ENCODE measurements at regions not wholly inside any gene's neighbourhood (a gene's known extent, or its start where the extent isn't known, plus 50 kb on each side); places are given as distances from the start of the nearest gene placed in this dataset.

GRCh38 chr4:124321364-124321763, 391.2 kb downstream of the ANKRD50 start:
- no peak for DNase-seq (ENCODE audit: low read depth)

- peak; percentile 9 for DNase-seq (ENCODE audit: low read depth)
Measured at GRCh38 chr4:124322234-124323065, 390.1 kb downstream of the ANKRD50 start.

GRCh38 chr4:124325690-124326089, 386.8 kb downstream of the ANKRD50 start:
- no peak for DNase-seq (ENCODE audit: low read depth)

GRCh38 chr4:124329134-124329533, 383.4 kb downstream of the ANKRD50 start:
- DNase-seq (ENCODE audit: low read depth), result no peak

GRCh38 chr4:124330045-124330444, 382.5 kb downstream of the ANKRD50 start:
- DNase-seq (ENCODE audit: low read depth), result no peak

GRCh38 chr4:124331781-124332180, 380.8 kb downstream of the ANKRD50 start:
- DNase-seq (ENCODE audit: low read depth), result no peak

- DNase-seq (ENCODE audit: low read depth), result no peak
Measured at GRCh38 chr4:124333466-124333865, 379.1 kb downstream of the ANKRD50 start.

- peak; percentile 66 for DNase-seq (ENCODE audit: low read depth)
Measured at GRCh38 chr4:124334119-124334518, 378.4 kb downstream of the ANKRD50 start.

GRCh38 chr4:124337874-124338273, 374.7 kb downstream of the ANKRD50 start:
- no peak for DNase-seq (ENCODE audit: low read depth)

- DNase-seq (ENCODE audit: low read depth), result no peak
Measured at GRCh38 chr4:124343661-124344171, 368.8 kb downstream of the ANKRD50 start.

- DNase-seq (ENCODE audit: low read depth), result no peak
Measured at GRCh38 chr4:124372916-124373315, 339.6 kb downstream of the ANKRD50 start.

- no peak for DNase-seq (ENCODE audit: low read depth)
Measured at GRCh38 chr4:124386163-124386562, 326.4 kb downstream of the ANKRD50 start.

- no peak for DNase-seq (ENCODE audit: low read depth)
Measured at GRCh38 chr4:124386648-124387047, 325.9 kb downstream of the ANKRD50 start.

GRCh38 chr4:124389591-124389990, 322.9 kb downstream of the ANKRD50 start:
- no peak for DNase-seq (ENCODE audit: low read depth)

GRCh38 chr4:124390861-124391260, 321.7 kb downstream of the ANKRD50 start:
- DNase-seq (ENCODE audit: low read depth), result no peak

GRCh38 chr4:124396333-124396732, 316.2 kb downstream of the ANKRD50 start:
- DNase-seq (ENCODE audit: low read depth), result no peak

- DNase-seq (ENCODE audit: low read depth), result no peak
Measured at GRCh38 chr4:124401606-124402005, 310.9 kb downstream of the ANKRD50 start.

- DNase-seq (ENCODE audit: low read depth), result no peak
Measured at GRCh38 chr4:124409044-124409443, 303.5 kb downstream of the ANKRD50 start.

- DNase-seq (ENCODE audit: low read depth), result no peak
Measured at GRCh38 chr4:124414276-124415040, 298.1 kb downstream of the ANKRD50 start.

- DNase-seq (ENCODE audit: low read depth), result no peak
Measured at GRCh38 chr4:124415146-124415545, 297.4 kb downstream of the ANKRD50 start.

GRCh38 chr4:124417371-124417770, 295.2 kb downstream of the ANKRD50 start:
- no peak for DNase-seq (ENCODE audit: low read depth)

- no peak for DNase-seq (ENCODE audit: low read depth)
Measured at GRCh38 chr4:124420166-124420695, 292.3 kb downstream of the ANKRD50 start.

GRCh38 chr4:124423160-124423559, 289.4 kb downstream of the ANKRD50 start:
- no peak for DNase-seq (ENCODE audit: low read depth)
